BLaER1 (cell line): ENCODE measurements at regions not wholly inside any gene's neighbourhood (a gene's known extent, or its start where the extent isn't known, plus 50 kb on each side); places are given as distances from the start of the nearest gene placed in this dataset.

ENCODE experiments used
- H3K27ac ChIP-seq: shearing (Covaris generic); formaldehyde crosslinking; 2 replicates; pipeline ENCODE4 v1.8.1; 2022
- H3K27me3 ChIP-seq: shearing (Covaris generic); formaldehyde crosslinking; 2 replicates; pipeline ENCODE4 v1.8.1; 2022
- H3K36me3 ChIP-seq: shearing (Covaris generic); formaldehyde crosslinking; 2 replicates; pipeline ENCODE4 v1.8.1; 2022
- H3K4me1 ChIP-seq: shearing (Covaris generic); formaldehyde crosslinking; 2 replicates; pipeline ENCODE4 v1.8.1; 2022
- H3K4me2 ChIP-seq: shearing (Covaris generic); formaldehyde crosslinking; 2 replicates; pipeline ENCODE4 v1.8.1; 2022
- H3K4me3 ChIP-seq: shearing (Covaris generic); formaldehyde crosslinking; 2 replicates; pipeline ENCODE4 v1.8.1; 2022
- H3K9ac ChIP-seq: shearing (Covaris generic); formaldehyde crosslinking; 2 replicates; pipeline ENCODE4 v1.8.1; 2022
- H3K9me3 ChIP-seq: shearing (Covaris generic); formaldehyde crosslinking; 2 replicates; pipeline ENCODE4 v1.8.1; 2022
- H4K20me1 ChIP-seq: shearing (Covaris generic); formaldehyde crosslinking; 2 replicates; pipeline ENCODE4 v1.8.1; 2022
- Cebpa-rat ChIP-seq: shearing (Covaris generic); IDR thresholded peaks from 2 replicates; pipeline ENCODE4 v1.8.1; 2022

DNA sequence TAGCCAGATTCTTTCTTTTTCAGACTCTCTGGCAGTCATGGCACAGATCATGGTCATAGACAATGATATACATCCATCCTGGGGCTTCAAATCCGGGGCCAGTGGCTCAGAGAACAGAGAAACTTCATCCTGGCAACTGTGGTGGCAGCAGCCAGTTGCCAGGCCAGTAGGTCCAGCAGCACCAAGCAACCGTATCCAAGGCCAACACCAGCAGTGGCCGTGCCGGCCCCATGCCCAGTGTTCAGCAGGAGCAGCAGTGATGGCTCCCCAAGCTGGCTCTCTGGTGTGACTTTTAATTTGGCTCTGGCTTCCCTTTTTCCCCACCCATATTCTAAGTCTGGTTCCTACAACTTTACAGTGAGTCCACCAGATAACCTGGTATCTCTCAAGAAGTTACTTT lies 300.5 kb downstream of the DEPDC1B start:
- H3K9ac ChIP-seq: no peak overlapping the region
- no peak for TF ChIP-seq Cebpa-rat
- H3K27me3 ChIP-seq: no peaks in the 10 kb centered on the region
- no peaks in the 10 kb centered on the region for H4K20me1 ChIP-seq
- no peak overlapping the region for H3K4me3 ChIP-seq
- no peak overlapping the region for H3K27ac ChIP-seq
- no peak overlapping the region for H3K4me2 ChIP-seq
- no peaks in the 10 kb centered on the region for H3K9me3 ChIP-seq
- H3K4me1 ChIP-seq: no peaks in the 10 kb centered on the region
- no peaks in the 10 kb centered on the region for H3K36me3 ChIP-seq

DNA sequence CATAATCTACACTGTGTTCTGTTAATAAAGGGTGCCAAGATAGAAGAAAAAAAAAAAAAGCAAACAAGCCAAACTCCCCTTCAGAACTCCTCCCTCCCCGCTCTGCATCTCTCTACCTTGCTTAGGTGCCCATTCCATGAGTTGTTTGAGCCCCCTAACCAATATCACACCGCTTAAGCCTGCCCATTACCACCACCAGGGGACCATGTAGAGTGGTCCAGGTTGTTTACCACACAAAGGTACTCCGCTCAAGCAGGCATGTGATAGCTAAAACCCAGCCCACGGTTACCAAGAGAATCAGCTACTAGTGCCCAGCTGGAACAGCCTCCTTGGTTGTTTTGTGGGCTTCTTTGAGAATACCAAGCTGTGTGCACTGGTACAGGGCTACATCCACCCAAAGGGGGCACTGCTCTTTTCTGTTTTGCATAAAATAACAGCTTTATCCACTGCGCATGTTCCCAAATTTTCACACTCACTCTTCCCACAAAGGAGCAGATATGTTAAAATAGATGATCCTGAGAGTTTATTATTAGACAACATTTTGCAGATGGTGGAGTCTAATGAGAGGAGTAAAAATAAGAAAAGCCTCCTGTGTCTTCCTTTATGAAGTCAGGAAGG lies 304.1 kb downstream of the DEPDC1B start:
- no peak overlapping the region for H3K9ac ChIP-seq

DNA sequence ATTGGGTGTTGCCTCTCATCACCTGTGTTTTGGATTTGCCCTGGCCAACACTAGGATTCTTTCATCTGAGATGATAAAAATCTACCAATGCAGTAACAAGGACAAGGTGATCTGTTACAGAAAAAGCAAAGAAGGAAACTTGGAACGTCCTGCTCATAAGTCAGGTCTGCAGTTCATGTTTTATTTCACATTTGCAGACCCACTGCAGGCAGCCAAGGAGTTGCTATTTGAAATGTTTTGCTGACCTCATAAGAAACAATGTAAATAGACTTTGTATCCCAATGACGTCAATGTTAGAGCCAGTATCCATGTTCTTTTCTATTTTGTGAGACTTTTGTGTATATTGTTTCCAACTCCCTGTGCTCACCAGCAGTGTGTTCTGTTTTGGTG lies 312.9 kb downstream of the DEPDC1B start:
- no peaks in the 10 kb centered on the region for H3K36me3 ChIP-seq
- H4K20me1 ChIP-seq: no peaks in the 10 kb centered on the region
- no peak for TF ChIP-seq Cebpa-rat
- no peak overlapping the region for H3K9ac ChIP-seq
- no peaks in the 10 kb centered on the region for H3K9me3 ChIP-seq
- H3K27ac ChIP-seq: no peak overlapping the region
- no peak overlapping the region for H3K4me3 ChIP-seq
- H3K4me2 ChIP-seq: no peak overlapping the region
- no peaks in the 10 kb centered on the region for H3K4me1 ChIP-seq
- H3K27me3 ChIP-seq: no peaks in the 10 kb centered on the region

More for the DNA sequence above, 304.1 kb downstream of the DEPDC1B start:
- H3K4me3 ChIP-seq: no peak overlapping the region
- no peaks in the 10 kb centered on the region for H3K36me3 ChIP-seq
- no peak for TF ChIP-seq Cebpa-rat
- H3K4me2 ChIP-seq: no peak overlapping the region
- no peaks in the 10 kb centered on the region for H3K4me1 ChIP-seq
- no peak overlapping the region for H3K27ac ChIP-seq
- no peaks in the 10 kb centered on the region; the same call in 1 of the 2 replicates for H4K20me1 ChIP-seq
- no peaks in the 10 kb centered on the region for H3K27me3 ChIP-seq
- no peaks in the 10 kb centered on the region for H3K9me3 ChIP-seq

DNA sequence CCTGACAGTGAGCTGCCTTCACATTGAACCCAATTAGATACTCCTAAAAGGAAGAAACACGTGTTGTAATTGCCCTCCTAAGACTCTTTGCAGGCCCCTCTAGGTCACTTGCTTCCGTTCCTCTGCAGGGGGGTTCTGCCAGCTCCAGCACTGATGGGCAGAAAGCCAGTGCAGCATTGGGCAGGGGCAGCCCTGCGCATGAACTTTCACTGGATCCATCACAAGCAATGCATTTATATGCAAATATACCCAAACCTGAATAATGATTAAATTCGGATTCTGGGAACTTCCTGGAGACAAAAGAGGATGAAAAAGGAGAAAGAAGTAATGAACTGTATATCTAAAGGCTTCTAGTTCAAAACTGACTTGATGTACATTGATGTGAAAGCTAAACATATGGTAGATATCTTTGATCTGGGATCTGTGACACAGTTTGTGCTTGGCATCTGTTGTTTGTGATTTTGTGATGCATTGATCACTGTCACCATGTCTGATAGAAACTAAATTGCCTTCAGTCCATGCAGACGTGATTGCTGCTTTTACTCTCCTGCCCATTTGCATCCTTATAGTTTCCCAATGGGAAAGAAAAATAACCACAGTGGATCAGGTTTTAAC lies 313.4 kb downstream of the DEPDC1B start:
- no peak for TF ChIP-seq Cebpa-rat
- no peaks in the 10 kb centered on the region for H4K20me1 ChIP-seq
- H3K9me3 ChIP-seq: no peaks in the 10 kb centered on the region
- no peaks in the 10 kb centered on the region for H3K4me1 ChIP-seq
- H3K9ac ChIP-seq: no peak overlapping the region
- H3K4me3 ChIP-seq: no peak overlapping the region
- H3K27ac ChIP-seq: no peak overlapping the region
- no peaks in the 10 kb centered on the region for H3K27me3 ChIP-seq
- no peaks in the 10 kb centered on the region for H3K36me3 ChIP-seq
- no peak overlapping the region for H3K4me2 ChIP-seq

DNA sequence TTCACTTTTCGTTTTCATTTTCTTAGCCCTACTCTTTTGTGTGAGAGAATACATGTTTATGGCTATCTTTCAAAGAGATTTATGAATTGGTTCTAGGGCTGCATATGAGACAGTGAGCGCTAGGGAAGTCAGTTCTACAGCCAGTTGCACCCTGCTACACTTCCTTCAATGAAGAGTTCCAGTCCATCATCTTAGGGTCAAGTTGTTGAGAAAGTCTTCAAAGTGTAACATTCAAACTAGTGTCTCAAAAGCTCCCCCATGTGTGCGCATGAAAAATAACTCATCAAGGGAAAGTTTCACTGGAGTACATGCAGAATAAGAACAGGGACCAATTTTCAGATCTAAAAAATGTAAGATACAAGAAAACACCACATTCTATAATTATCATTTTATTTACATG lies 317.2 kb downstream of the DEPDC1B start:
- Histone ChIP-seq H3K4me2 (no peak overlapping the region), H3K27ac (no peak overlapping the region), H3K4me1 (no peaks in the 10 kb centered on the region), H3K9me3 (no peaks in the 10 kb centered on the region), H3K4me3 (no peak overlapping the region), H4K20me1 (no peaks in the 10 kb centered on the region), H3K36me3 (no peaks in the 10 kb centered on the region), H3K9ac (no peak overlapping the region), H3K27me3 (no peaks in the 10 kb centered on the region)
- no peak for TF ChIP-seq Cebpa-rat

DNA sequence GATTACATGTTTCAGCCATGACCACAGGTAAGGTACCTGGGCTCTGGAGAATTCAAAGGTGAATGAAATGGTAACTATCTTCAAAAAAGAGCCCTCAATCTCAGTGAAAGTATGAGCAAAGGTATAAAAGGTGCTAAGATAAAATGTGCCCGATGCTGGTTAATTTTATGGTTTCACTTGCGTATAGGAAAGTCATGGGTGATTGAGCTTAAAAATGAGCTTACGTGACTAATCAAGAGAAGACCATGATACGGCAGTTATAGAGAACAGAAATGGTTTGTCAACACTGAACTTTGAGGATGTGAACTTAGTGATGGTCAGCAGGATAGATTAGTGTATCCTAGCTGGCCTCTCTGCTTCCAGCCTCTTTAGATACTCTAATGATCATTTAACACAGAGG lies 320.1 kb downstream of the DEPDC1B start:
- H3K9ac ChIP-seq: no peak overlapping the region
- no peak overlapping the region for H3K27ac ChIP-seq
- no peak overlapping the region for H3K4me3 ChIP-seq
- H4K20me1 ChIP-seq: no peaks in the 10 kb centered on the region
- no peak overlapping the region for H3K4me2 ChIP-seq
- no peaks in the 10 kb centered on the region for H3K9me3 ChIP-seq
- H3K36me3 ChIP-seq: no peaks in the 10 kb centered on the region
- no peaks in the 10 kb centered on the region for H3K27me3 ChIP-seq
- no peaks in the 10 kb centered on the region for H3K4me1 ChIP-seq
- TF ChIP-seq Cebpa-rat: no peak

DNA sequence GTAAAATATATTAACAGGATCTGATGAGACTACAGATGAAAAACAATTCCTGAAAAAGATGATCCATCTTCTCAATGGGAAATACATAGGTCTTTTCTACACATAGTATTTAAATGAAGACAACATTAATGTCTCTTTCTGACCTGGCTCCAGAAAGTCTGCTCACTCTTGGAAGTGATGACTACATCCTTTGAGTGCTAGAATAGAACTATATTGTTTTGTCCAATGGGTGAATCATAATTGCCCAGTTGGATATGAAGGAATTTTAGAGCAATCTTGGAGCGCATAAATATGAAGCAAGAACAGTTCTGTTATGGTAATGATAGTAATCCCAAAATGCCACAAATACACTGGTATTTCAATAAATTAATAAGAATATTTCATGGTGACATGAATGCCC lies 322.1 kb downstream of the DEPDC1B start:
- no peak overlapping the region for H3K9ac ChIP-seq
- H3K9me3 ChIP-seq: no peaks in the 10 kb centered on the region
- no peaks in the 10 kb centered on the region for H3K27me3 ChIP-seq
- no peak overlapping the region for H3K4me3 ChIP-seq
- H4K20me1 ChIP-seq: no peaks in the 10 kb centered on the region
- H3K4me1 ChIP-seq: no peaks in the 10 kb centered on the region
- no peaks in the 10 kb centered on the region for H3K36me3 ChIP-seq
- no peak overlapping the region for H3K27ac ChIP-seq
- no peak overlapping the region for H3K4me2 ChIP-seq
- no peak for TF ChIP-seq Cebpa-rat

DNA sequence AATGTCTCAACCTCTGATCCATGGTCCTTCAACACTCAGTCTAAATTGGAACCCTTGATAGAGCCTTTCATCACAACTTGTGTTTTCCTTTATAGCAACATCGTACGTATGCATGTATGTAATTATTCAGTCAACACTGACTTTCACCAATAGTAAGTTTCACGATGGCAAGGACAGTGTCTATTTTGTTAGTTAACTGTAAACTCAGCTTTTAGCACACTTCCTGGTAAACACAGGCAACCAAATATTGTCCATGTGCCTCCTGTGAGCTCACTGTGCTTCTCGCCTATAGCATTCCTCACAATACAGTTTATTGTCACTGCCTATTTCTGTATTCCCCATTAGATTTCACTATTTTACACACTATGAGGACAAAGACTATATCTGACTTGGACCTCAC lies 323.1 kb downstream of the DEPDC1B start:
- TF ChIP-seq Cebpa-rat: no peak
- no peak overlapping the region for H3K4me3 ChIP-seq

DNA sequence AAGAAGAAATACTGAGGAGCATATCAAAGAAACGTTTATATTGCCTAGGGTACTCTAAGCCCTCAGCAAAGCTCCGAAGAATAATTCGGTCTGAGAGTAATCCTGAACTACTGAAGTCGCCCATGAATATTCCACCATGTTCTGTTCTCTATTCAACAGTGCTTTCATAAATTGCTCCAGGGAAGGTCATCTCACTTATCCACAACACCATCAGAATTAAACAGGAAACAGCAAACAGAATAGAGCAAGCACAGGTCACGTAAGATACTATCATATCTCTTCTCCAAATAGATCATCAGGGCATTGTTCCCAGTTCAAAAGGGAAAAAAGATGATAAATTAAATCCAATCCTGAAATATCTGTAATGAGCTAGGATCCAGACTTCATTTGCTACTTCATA lies 325.6 kb downstream of the DEPDC1B start:
- no peak overlapping the region for H3K9ac ChIP-seq
- TF ChIP-seq Cebpa-rat: no peak
- no peaks in the 10 kb centered on the region for H3K27me3 ChIP-seq
- H3K4me3 ChIP-seq: no peak overlapping the region
- no peaks in the 10 kb centered on the region for H3K9me3 ChIP-seq
- H3K36me3 ChIP-seq: no peaks in the 10 kb centered on the region
- no peak overlapping the region for H3K4me2 ChIP-seq
- no peak overlapping the region for H3K27ac ChIP-seq
- H3K4me1 ChIP-seq: no peaks in the 10 kb centered on the region
- H4K20me1 ChIP-seq: no peaks in the 10 kb centered on the region

More for the DNA sequence above, 323.1 kb downstream of the DEPDC1B start:
- Histone ChIP-seq H3K27me3 (no peaks in the 10 kb centered on the region), H3K9ac (no peak overlapping the region), H3K36me3 (no peaks in the 10 kb centered on the region), H3K4me1 (no peaks in the 10 kb centered on the region), H4K20me1 (no peaks in the 10 kb centered on the region), H3K9me3 (no peaks in the 10 kb centered on the region), H3K27ac (no peak overlapping the region), H3K4me2 (no peak overlapping the region)

DNA sequence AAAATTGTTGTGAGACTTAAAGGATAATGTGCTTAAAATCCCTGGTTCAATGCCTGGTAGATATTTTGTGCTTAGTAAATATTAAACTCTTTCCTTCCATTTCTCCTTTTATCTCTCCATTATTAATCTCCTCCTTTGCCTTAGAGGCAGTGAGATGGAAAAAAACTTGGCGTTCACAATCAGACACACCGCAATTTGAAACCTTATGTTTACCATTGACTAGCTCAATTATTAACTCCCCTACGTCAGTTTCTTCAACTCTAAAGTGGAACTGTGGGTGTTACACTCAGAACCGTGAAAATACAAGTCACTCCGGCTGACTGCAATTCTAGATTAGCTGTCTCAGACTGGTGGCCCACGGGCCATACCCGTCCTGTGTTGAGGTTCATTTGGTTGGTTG lies 327.2 kb downstream of the DEPDC1B start:
- Histone ChIP-seq H4K20me1 (no peaks in the 10 kb centered on the region), H3K27ac (no peak overlapping the region), H3K9me3 (no peaks in the 10 kb centered on the region), H3K4me1 (no peaks in the 10 kb centered on the region), H3K36me3 (no peaks in the 10 kb centered on the region), H3K4me2 (no peak overlapping the region), H3K4me3 (no peak overlapping the region), H3K9ac (no peak overlapping the region), H3K27me3 (no peaks in the 10 kb centered on the region)
- TF ChIP-seq Cebpa-rat: no peak

DNA sequence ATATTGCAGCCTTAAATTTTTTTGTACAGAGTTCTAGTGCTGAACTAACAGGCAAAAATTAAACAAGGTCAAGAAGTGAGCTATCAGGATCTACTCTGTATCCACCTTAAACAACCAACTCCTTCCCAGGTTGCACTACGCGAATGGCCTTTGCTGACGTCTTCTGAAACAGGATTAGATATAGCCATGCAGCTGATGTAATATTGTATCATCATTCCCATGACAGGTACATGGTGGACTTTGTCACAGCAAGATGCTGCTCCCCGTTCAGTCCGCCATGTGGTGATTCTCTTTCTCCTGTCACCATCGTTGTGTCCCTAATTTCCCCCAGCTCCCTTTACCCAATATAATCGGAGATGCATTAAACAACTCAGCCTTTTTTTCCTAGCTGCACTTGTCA lies 328.9 kb downstream of the DEPDC1B start:
- no peaks in the 10 kb centered on the region for H3K9me3 ChIP-seq
- no peak overlapping the region for H3K9ac ChIP-seq
- no peaks in the 10 kb centered on the region for H3K27me3 ChIP-seq
- H3K27ac ChIP-seq: no peak overlapping the region
- H4K20me1 ChIP-seq: no peaks in the 10 kb centered on the region
- H3K4me3 ChIP-seq: no peak overlapping the region
- H3K36me3 ChIP-seq: no peaks in the 10 kb centered on the region
- no peak overlapping the region for H3K4me2 ChIP-seq
- no peak for TF ChIP-seq Cebpa-rat
- no peaks in the 10 kb centered on the region for H3K4me1 ChIP-seq
